ENCODE measurements at regions not wholly inside any gene's neighbourhood (a gene's known extent, or its start where the extent isn't known, plus 50 kb on each side); places are given as distances from the start of the nearest gene placed in this dataset.

- TF ChIP-seq POLR2A (IDR thresholded peaks at IDR 0.05): no peak
- TF ChIP-seq, protein P1, sequence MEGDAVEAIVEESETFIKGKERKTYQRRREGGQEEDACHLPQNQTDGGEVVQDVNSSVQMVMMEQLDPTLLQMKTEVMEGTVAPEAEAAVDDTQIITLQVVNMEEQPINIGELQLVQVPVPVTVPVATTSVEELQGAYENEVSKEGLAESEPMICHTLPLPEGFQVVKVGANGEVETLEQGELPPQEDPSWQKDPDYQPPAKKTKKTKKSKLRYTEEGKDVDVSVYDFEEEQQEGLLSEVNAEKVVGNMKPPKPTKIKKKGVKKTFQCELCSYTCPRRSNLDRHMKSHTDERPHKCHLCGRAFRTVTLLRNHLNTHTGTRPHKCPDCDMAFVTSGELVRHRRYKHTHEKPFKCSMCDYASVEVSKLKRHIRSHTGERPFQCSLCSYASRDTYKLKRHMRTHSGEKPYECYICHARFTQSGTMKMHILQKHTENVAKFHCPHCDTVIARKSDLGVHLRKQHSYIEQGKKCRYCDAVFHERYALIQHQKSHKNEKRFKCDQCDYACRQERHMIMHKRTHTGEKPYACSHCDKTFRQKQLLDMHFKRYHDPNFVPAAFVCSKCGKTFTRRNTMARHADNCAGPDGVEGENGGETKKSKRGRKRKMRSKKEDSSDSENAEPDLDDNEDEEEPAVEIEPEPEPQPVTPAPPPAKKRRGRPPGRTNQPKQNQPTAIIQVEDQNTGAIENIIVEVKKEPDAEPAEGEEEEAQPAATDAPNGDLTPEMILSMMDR (IDR thresholded peaks at IDR 0.05): no peak
Observed at GRCh38 chr6:140768133-140768532, 1364.6 kb upstream of the GJE1 start.
